ENCODE measurements at regions not wholly inside any gene's neighbourhood (a gene's known extent, or its start where the extent isn't known, plus 50 kb on each side); places are given as distances from the start of the nearest gene placed in this dataset.
A peak's percentile ranks its signal among the peaks of the same experiment; 100 is the strongest.

GRCh38 chr3:105006164-105006563, 360.5 kb upstream of the ALCAM start:
- no peak for DNase-seq (ENCODE audit: low read depth)
- no peak overlapping the region for H3K4me3 ChIP-seq (ENCODE audit: low read depth, low read length)
- TF ChIP-seq CTCF (IDR thresholded peaks at IDR 0.05; ENCODE audit: insufficient read depth, low read length), result no peak

- no peak for TF ChIP-seq CTCF (IDR thresholded peaks at IDR 0.05; ENCODE audit: insufficient read depth, low read length)
- no peak for DNase-seq (ENCODE audit: low read depth)
- H3K4me3 ChIP-seq (ENCODE audit: low read depth, low read length), result no peak overlapping the region
These were observed 353.1 kb upstream of the ALCAM start for GRCh38 chr3:105013657-105014056.

- peak; percentile 7 for DNase-seq (ENCODE audit: low read depth)
- no peak overlapping the region for H3K4me3 ChIP-seq (ENCODE audit: low read depth, low read length)
- no peak for TF ChIP-seq CTCF (IDR thresholded peaks at IDR 0.05; ENCODE audit: insufficient read depth, low read length)
These were observed 352.1 kb upstream of the ALCAM start for GRCh38 chr3:105014631-105015030.

- no peak overlapping the region for H3K4me3 ChIP-seq (ENCODE audit: low read depth, low read length)
- no peak for DNase-seq (ENCODE audit: low read depth)
- TF ChIP-seq CTCF (IDR thresholded peaks at IDR 0.05; ENCODE audit: insufficient read depth, low read length), result no peak
These were observed 343.9 kb upstream of the ALCAM start for GRCh38 chr3:105022813-105023212.

GRCh38 chr3:105030211-105030610, 336.5 kb upstream of the ALCAM start:
- no peak for TF ChIP-seq CTCF (IDR thresholded peaks at IDR 0.05; ENCODE audit: insufficient read depth, low read length)
- H3K4me3 ChIP-seq (ENCODE audit: low read depth, low read length), result no peak overlapping the region
- no peak for DNase-seq (ENCODE audit: low read depth)

- DNase-seq (ENCODE audit: low read depth), result no peak
- no peak for TF ChIP-seq CTCF (IDR thresholded peaks at IDR 0.05; ENCODE audit: insufficient read depth, low read length)
- no peak overlapping the region for H3K4me3 ChIP-seq (ENCODE audit: low read depth, low read length)
These were observed 334.2 kb upstream of the ALCAM start for GRCh38 chr3:105032541-105032940.

- no peak for TF ChIP-seq CTCF (IDR thresholded peaks at IDR 0.05; ENCODE audit: insufficient read depth, low read length)
- DNase-seq (ENCODE audit: low read depth), result no peak
- H3K4me3 ChIP-seq (ENCODE audit: low read depth, low read length), result no peak overlapping the region
These were observed 333.6 kb upstream of the ALCAM start for GRCh38 chr3:105033081-105033480.

Data from fibroblast of the aortic adventitia (primary cell).